Stimulated activated naive B cell treated with anti-CD40 and anti-IgM and Interleukin-4, amounts not matched to agents 10 μg/mL and 1 μg/mL and 100 μg/mL, for 72 hours (primary cell): ENCODE measurements at regions not wholly inside any gene's neighbourhood (a gene's known extent, or its start where the extent isn't known, plus 50 kb on each side); places are given as distances from the start of the nearest gene placed in this dataset.
"Not testable (repeated sequence)": the region's sequence is repeated elsewhere in the genome, so short reads cannot be mapped to it uniquely, and the experiment has no call there.

Experiments
- ATAC-seq, 2 donors: fragments of 150-1000 bp; cut with Tn5 transposase; replicated peaks; 2 replicates each; pipeline ENCODE4 v1.10.0; 2021; ENCODE audit warnings: moderate library complexity in 1 of 2
- DNase-seq: peaks from one replicate; pipeline ENCODE4 v3.0.0; 2021
- H3K27ac Mint-ChIP-seq: one replicate; pipeline ENCODE4 v1.8.0; 2022; ENCODE audit warnings: mild to moderate bottlenecking, mixed read lengths
- H3K27me3 Mint-ChIP-seq, 2 donors: one replicate each; pipeline ENCODE4 v1.8.0; 2022; ENCODE audit warnings: mixed read lengths in 2 of 2
- H3K36me3 Mint-ChIP-seq, 2 donors: one replicate each; pipeline ENCODE4 v1.8.0; 2022; ENCODE audit warnings: mixed read lengths in 2 of 2, mild to moderate bottlenecking in 1 of 2
- H3K4me1 Mint-ChIP-seq, 2 donors: one replicate each; pipeline ENCODE4 v1.8.0; 2022; ENCODE audit warnings: mixed read lengths in 2 of 2, mild to moderate bottlenecking in 1 of 2
- H3K4me3 Mint-ChIP-seq, 2 donors: one replicate each; pipeline ENCODE4 v1.8.0; 2022; ENCODE audit warnings: mild to moderate bottlenecking in 2 of 2, mixed read lengths in 2 of 2, moderate library complexity in 1 of 2
- H3K9me3 Mint-ChIP-seq, 2 donors: one replicate each; pipeline ENCODE4 v1.8.0; 2022; ENCODE audit warnings: mixed read lengths in 2 of 2, mild to moderate bottlenecking in 1 of 2

GRCh38 chr19:29002336-29002735 lies 210.6 kb downstream of the UQCRFS1 start:
- Mint-ChIP-seq H3K36me3 (no peaks in the 10 kb centered on the region), H3K27ac (no peak overlapping the region), H3K9me3 (peaks cover 14 to 17% of the 10 kb centered on the region in 2 donors), H3K4me1 (no peaks in the 10 kb centered on the region), H3K4me3 (no peak overlapping the region), H3K27me3 (peaks cover 0 to 5% of the 10 kb centered on the region in 2 donors)
- DNase-seq (no peak), ATAC-seq (no peak)

- H3K4me1 Mint-ChIP-seq: no peaks in the 10 kb centered on the region
- H3K4me3 Mint-ChIP-seq: no peak overlapping the region
- H3K27me3 Mint-ChIP-seq: peaks cover 0 to 5% of the 10 kb centered on the region in 2 donors
- no peak for ATAC-seq
- H3K36me3 Mint-ChIP-seq: no peaks in the 10 kb centered on the region
- H3K9me3 Mint-ChIP-seq: peaks cover 15 to 18% of the 10 kb centered on the region in 2 donors
- no peak overlapping the region for H3K27ac Mint-ChIP-seq
- no peak for DNase-seq
These were observed 211.2 kb downstream of the UQCRFS1 start for GRCh38 chr19:29001597-29002245.

GRCh38 chr19:29001141-29001581 lies 211.8 kb downstream of the UQCRFS1 start:
- Mint-ChIP-seq H3K4me1 (no peaks in the 10 kb centered on the region), H3K36me3 (no peaks in the 10 kb centered on the region), H3K4me3 (no peak overlapping the region), H3K27ac (no peak overlapping the region), H3K9me3 (peaks cover 15 to 18% of the 10 kb centered on the region in 2 donors), H3K27me3 (peaks cover 0 to 5% of the 10 kb centered on the region in 2 donors)
- no peak for ATAC-seq
- no peak for DNase-seq

GRCh38 chr19:28999724-29000433 lies 213.1 kb downstream of the UQCRFS1 start:
- ATAC-seq (no peak), DNase-seq (no peak)
- peaks cover 20 to 21% of the 10 kb centered on the region in 2 donors for H3K9me3 Mint-ChIP-seq
- H3K27ac Mint-ChIP-seq: no peak overlapping the region
- peaks cover 0 to 5% of the 10 kb centered on the region in 2 donors for H3K27me3 Mint-ChIP-seq
- H3K36me3 Mint-ChIP-seq: no peaks in the 10 kb centered on the region
- H3K4me3 Mint-ChIP-seq: no peak overlapping the region
- no peaks in the 10 kb centered on the region for H3K4me1 Mint-ChIP-seq

GRCh38 chr19:28998974-28999373 lies 214.0 kb downstream of the UQCRFS1 start:
- ATAC-seq: no peak
- Mint-ChIP-seq H3K4me1 (no peaks in the 10 kb centered on the region), H3K9me3 (peaks cover 26 to 28% of the 10 kb centered on the region in 2 donors), H3K36me3 (no peaks in the 10 kb centered on the region), H3K4me3 (no peak overlapping the region), H3K27me3 (peaks cover 0 to 5% of the 10 kb centered on the region in 2 donors), H3K27ac (no peak overlapping the region)
- DNase-seq: no peak

- not testable (repeated sequence) for H3K27ac Mint-ChIP-seq, H3K27me3 Mint-ChIP-seq
- H3K9me3 Mint-ChIP-seq: peaks cover 28 to 39% of the 10 kb centered on the region in 2 donors
These were observed 215.1 kb downstream of the UQCRFS1 start for GRCh38 chr19:28997866-28998265.

GRCh38 chr19:28990522-28990921 lies 222.4 kb downstream of the UQCRFS1 start:
- no peak for DNase-seq
- Mint-ChIP-seq H3K4me3 (no peak overlapping the region), H3K27ac (no peak overlapping the region), H3K36me3 (no peaks in the 10 kb centered on the region), H3K27me3 (peaks cover 0 to 10% of the 10 kb centered on the region in 2 donors), H3K4me1 (no peaks in the 10 kb centered on the region), H3K9me3 (peaks cover 22 to 31% of the 10 kb centered on the region in 2 donors)
- ATAC-seq: no peak

More at GRCh38 chr19:28997866-28998265, 215.1 kb downstream of the UQCRFS1 start:
- not testable (repeated sequence) for DNase-seq, H3K4me1 Mint-ChIP-seq, H3K36me3 Mint-ChIP-seq, ATAC-seq, H3K4me3 Mint-ChIP-seq

GRCh38 chr19:28989739-28990138 lies 223.2 kb downstream of the UQCRFS1 start:
- ATAC-seq (no peak), DNase-seq (no peak)
- Mint-ChIP-seq H3K27ac (no peak overlapping the region), H3K36me3 (no peaks in the 10 kb centered on the region), H3K9me3 (peaks cover 19 to 30% of the 10 kb centered on the region in 2 donors), H3K4me3 (no peak overlapping the region), H3K27me3 (peaks cover 0 to 10% of the 10 kb centered on the region in 2 donors), H3K4me1 (no peaks in the 10 kb centered on the region)

GRCh38 chr19:28988066-28988465 lies 224.9 kb downstream of the UQCRFS1 start:
- DNase-seq (no peak), ATAC-seq (no peak)
- Mint-ChIP-seq H3K36me3 (no peaks in the 10 kb centered on the region), H3K9me3 (peaks cover 13 to 16% of the 10 kb centered on the region in 2 donors), H3K4me3 (no peak overlapping the region), H3K4me1 (no peaks in the 10 kb centered on the region), H3K27ac (no peak overlapping the region), H3K27me3 (peaks cover 0 to 10% of the 10 kb centered on the region in 2 donors)

GRCh38 chr19:28987177-28987576 lies 225.8 kb downstream of the UQCRFS1 start:
- no peak for ATAC-seq
- Mint-ChIP-seq H3K27ac (no peak overlapping the region), H3K27me3 (peaks cover 0 to 14% of the 10 kb centered on the region in 2 donors)

GRCh38 chr19:28985201-28985600 lies 227.8 kb downstream of the UQCRFS1 start:
- Mint-ChIP-seq H3K4me1 (no peaks in the 10 kb centered on the region), H3K27me3 (peaks cover 0 to 18% of the 10 kb centered on the region in 2 donors), H3K36me3 (peaks cover 0 to 2% of the 10 kb centered on the region in 2 donors), H3K27ac (no peak overlapping the region), H3K9me3 (peaks cover 7 to 10% of the 10 kb centered on the region in 2 donors), H3K4me3 (no peak overlapping the region)
- no peak for DNase-seq
- ATAC-seq: no peak

More at GRCh38 chr19:28987177-28987576, 225.8 kb downstream of the UQCRFS1 start:
- no peak for DNase-seq
- Mint-ChIP-seq H3K9me3 (peaks cover 7 to 10% of the 10 kb centered on the region in 2 donors), H3K36me3 (peaks cover 0 to 2% of the 10 kb centered on the region in 2 donors), H3K4me3 (no peak overlapping the region), H3K4me1 (no peaks in the 10 kb centered on the region)

- H3K27ac Mint-ChIP-seq: no peak overlapping the region
- H3K36me3 Mint-ChIP-seq: peaks cover 0 to 2% of the 10 kb centered on the region in 2 donors
These were observed 228.6 kb downstream of the UQCRFS1 start for GRCh38 chr19:28984315-28984714.

GRCh38 chr19:28983430-28983829 lies 229.5 kb downstream of the UQCRFS1 start:
- ATAC-seq (no peak), DNase-seq (no peak)
- Mint-ChIP-seq H3K9me3 (peaks cover 7 to 8% of the 10 kb centered on the region in 2 donors), H3K36me3 (peaks cover 0 to 2% of the 10 kb centered on the region in 2 donors), H3K4me3 (no peak overlapping the region), H3K27me3 (peaks cover 0 to 8% of the 10 kb centered on the region in 2 donors), H3K4me1 (no peaks in the 10 kb centered on the region), H3K27ac (no peak overlapping the region)

More at GRCh38 chr19:28984315-28984714, 228.6 kb downstream of the UQCRFS1 start:
- no peaks in the 10 kb centered on the region for H3K4me1 Mint-ChIP-seq
- DNase-seq (no peak), ATAC-seq (no peak)
- H3K4me3 Mint-ChIP-seq: no peak overlapping the region
- H3K9me3 Mint-ChIP-seq: peaks cover 7 to 10% of the 10 kb centered on the region in 2 donors
- peaks cover 0 to 11% of the 10 kb centered on the region in 2 donors for H3K27me3 Mint-ChIP-seq

GRCh38 chr19:28981994-28982393 lies 231.0 kb downstream of the UQCRFS1 start:
- no peak for DNase-seq
- H3K4me3 Mint-ChIP-seq: no peak overlapping the region
- no peak for ATAC-seq
- H3K27ac Mint-ChIP-seq: no peak overlapping the region
- peaks cover 3 to 6% of the 10 kb centered on the region in 2 donors for H3K9me3 Mint-ChIP-seq
- peaks cover 0 to 2% of the 10 kb centered on the region in 2 donors for H3K36me3 Mint-ChIP-seq
- H3K4me1 Mint-ChIP-seq: no peaks in the 10 kb centered on the region
- H3K27me3 Mint-ChIP-seq: peaks cover 0 to 8% of the 10 kb centered on the region in 2 donors
